ENCODE measurements at regions not wholly inside any gene's neighbourhood (a gene's known extent, or its start where the extent isn't known, plus 50 kb on each side); places are given as distances from the start of the nearest gene placed in this dataset.

- POLR2A ChIA-PET, result no interaction called here
- no peak overlapping the region for H3K9ac ChIP-seq (replicated peaks; ENCODE audit: extremely low read depth, insufficient read depth, low read length)
- no peaks in the 10 kb centered on the region for H3K36me3 ChIP-seq (ENCODE audit: control insufficient read depth in 2 of 2, extremely low read depth in 1 of 2, insufficient read depth in 2 of 2, low read length in 2 of 2)
- H3K9me3 ChIP-seq (replicated peaks; ENCODE audit: control insufficient read depth, insufficient read depth, low read length), result no peaks in the 10 kb centered on the region
- TF ChIP-seq JUN (IDR thresholded peaks at IDR 0.05; ENCODE audit: borderline replicate concordance, insufficient read depth, insufficient read length, low read depth) (peak; percentile 32), FOS (IDR thresholded peaks at IDR 0.05; ENCODE audit: borderline replicate concordance, insufficient read depth, low read length) (peak; percentile 49), EZH2 (IDR thresholded peaks at IDR 0.05; ENCODE audit: borderline replicate concordance, low read depth, low read length, severe bottlenecking) (no peak), POLR2AphosphoS5 (IDR thresholded peaks at IDR 0.05; ENCODE audit: insufficient read depth, low read depth, low read length) (no peak), CTCF (IDR thresholded peaks at IDR 0.05; ENCODE audit: extremely low read depth in 1 of 2, insufficient read depth in 1 of 2, low read depth in 1 of 2, low read length in 2 of 2) (no peak)
- intact Hi-C loops (cut with micrococcal nuclease), result no loop called here
- no TSS peak for BruUV-seq (replicated peaks)
- dilution Hi-C loops (cut with MboI; ENCODE audit: extremely low pct_ligation_motif_present, low sequenced_read_pairs), result no loop called here
- peak; percentile 65 for DNase-seq (ENCODE audit: low read depth, low spot score)
- CTCF ChIA-PET, result interaction anchor here (0.6 kb wide), 1 partner anchor 943 kb away, joined by 4 read pairs; no protein-coding TSS in a partner anchor
- peak overlapping the region; percentile 48 for H3K4me2 ChIP-seq (ENCODE audit: insufficient read depth, low read length)
- no peaks in the 10 kb centered on the region for H3K9me1 ChIP-seq (replicated peaks; ENCODE audit: control insufficient read depth, extremely low read depth, insufficient read depth, low read length)
- H4K20me1 ChIP-seq (replicated peaks; ENCODE audit: control insufficient read depth, extremely low read depth, insufficient read depth, low read length), result no peaks in the 10 kb centered on the region
- no peak overlapping the region for H3K4me3 ChIP-seq (replicated peaks in 1 of 3; ENCODE audit: insufficient read depth in 1 of 3, low read depth in 1 of 3, low read length in 3 of 3)
- peaks cover 10% of the 10 kb centered on the region for H3K4me1 ChIP-seq (ENCODE audit: control insufficient read depth, extremely low read depth, insufficient read depth, low read length)
- no peak overlapping the region for H3K27ac ChIP-seq (ENCODE audit: insufficient read depth, low read depth, low read length)
- no peaks in the 10 kb centered on the region for H3K79me2 ChIP-seq (ENCODE audit: control insufficient read depth, insufficient read depth, low read length)
- FAIRE-seq, result peak; percentile 43
- no peak overlapping the region for H2AFZ ChIP-seq (ENCODE audit: low read depth, low read length)
- H3K27me3 ChIP-seq (ENCODE audit: control insufficient read depth in 2 of 2, insufficient read depth in 2 of 2, low read length in 2 of 2), result no peaks in the 10 kb centered on the region
Observed at GRCh38 chr4:20456407-20456806, 204.7 kb downstream of the SLIT2 start.

Measured in endothelial cell of umbilical vein (primary cell).